GM12878 (cell line): ENCODE measurements at regions not wholly inside any gene's neighbourhood (a gene's known extent, or its start where the extent isn't known, plus 50 kb on each side); places are given as distances from the start of the nearest gene placed in this dataset.

Experiments
- ATAC-seq: fragments of 200-7000 bp; cut with Tn5 transposase; 3 replicates; pipeline ENCODE4 v1.9.1; 2020; ENCODE audit warnings: mild to moderate bottlenecking, moderate library complexity
- BruUV-seq: library from RNA; stranded (reverse); fragments of 400-500 nt; replicated peaks from 2 replicates; lab custom pipeline; 2021; lab: Mats Ljungman, UMichigan
- CTCF ChIA-PET: fragments of 300-600 bp; sonication (Branson Sonifier 250); formaldehyde crosslinking; extraction: SDS; loops from one replicate; lab custom pipeline; 2021; ENCODE audit warnings: inconsistent platforms; lab: Yijun Ruan, JAX
- POLR2A ChIA-PET: fragments of 350-600 bp; formaldehyde crosslinking; extraction: SDS; loops from one replicate; lab custom pipeline; 2021; ENCODE audit warnings: inconsistent platforms; lab: Charles Lee
- RAD21 ChIA-PET: fragments of 300-600 bp; sonication (Branson Sonifier 250); formaldehyde crosslinking; loops from one replicate; lab custom pipeline; 2023; ENCODE audit warnings: antibody characterized with exemption; ENCODE audit not compliant: unreplicated experiment; lab: Charles Lee
- SMC1A ChIA-PET: fragments of 300-600 bp; sonication (Branson Sonifier 250); formaldehyde crosslinking; loops from one replicate; lab custom pipeline; 2023; ENCODE audit not compliant: unreplicated experiment, uncharacterized antibody; lab: Charles Lee
- DNase-seq: peaks from one replicate; pipeline ENCODE4 v3.0.0-alpha.2; 2011; ENCODE audit warnings: low read depth, low spot score
- FAIRE-seq: peaks from 3 replicates; lab custom pipeline; 2011; peaks lifted over from hg19 to GRCh38; lab: Jason Lieb, UNC
- H2AFZ ChIP-seq: 2 replicates; pipeline ENCODE4 v1.6.0; 2011; ENCODE audit warnings: low read depth, low read length, control low read depth; ENCODE audit not compliant: control insufficient read depth
- H3K27ac ChIP-seq: 2 replicates; pipeline ENCODE4 v1.5.1; 2011; ENCODE audit warnings: control low read depth; ENCODE audit not compliant: control insufficient read depth, insufficient read depth
- H3K27me3 ChIP-seq, 2 experiments: replicated peaks in 1 of 2; 2 replicates each; pipeline versions ENCODE4 v1.6.0 to v1.6.1; 2011; ENCODE audit warnings: low read length in 1 of 2; ENCODE audit not compliant: control insufficient read depth in 2 of 2, insufficient read depth in 2 of 2
- H3K36me3 ChIP-seq, 2 experiments: 2 replicates each; pipeline ENCODE4 v1.5.1; 2011; ENCODE audit warnings: low read length in 1 of 2; ENCODE audit not compliant: control insufficient read depth in 2 of 2, insufficient read depth in 2 of 2
- H3K4me1 ChIP-seq: 2 replicates; pipeline ENCODE4 v1.6.1; 2011; ENCODE audit warnings: mild to moderate bottlenecking, low read length, moderate library complexity, mixed read lengths; ENCODE audit not compliant: control insufficient read depth, insufficient read depth
- H3K4me2 ChIP-seq: 2 replicates; pipeline ENCODE4 v1.6.0; 2011; ENCODE audit warnings: control low read depth; ENCODE audit not compliant: control insufficient read depth, insufficient read depth
- H3K4me3 ChIP-seq: fragments of 200-600 bp; sonication (generic); 2 replicates; pipeline ENCODE4 v1.5.1; 2016
- H3K79me2 ChIP-seq: 2 replicates; pipeline ENCODE4 v1.6.0; 2011; ENCODE audit warnings: low read length; ENCODE audit not compliant: control insufficient read depth, insufficient read depth
- H3K9ac ChIP-seq: 2 replicates; pipeline ENCODE4 v1.8.0; 2011; ENCODE audit warnings: low read length, control low read depth, mixed read lengths; ENCODE audit not compliant: control insufficient read depth, insufficient read depth
- H3K9me3 ChIP-seq: replicated peaks from 3 replicates; pipeline ENCODE4 v1.5.1; 2011; ENCODE audit warnings: mild to moderate bottlenecking, low read length; ENCODE audit not compliant: control insufficient read depth, insufficient read depth
- H4K20me1 ChIP-seq: 2 replicates; pipeline ENCODE4 v1.6.0; 2011; ENCODE audit not compliant: control insufficient read depth, insufficient read depth
- HDAC2 ChIP-seq: fragments of 200-600 bp; sonication (generic); IDR thresholded peaks from 2 replicates; pipeline ENCODE4 v1.6.1; 2017
- IKZF1 ChIP-seq: fragments of 450-650 bp; conservative IDR thresholded peaks from 2 replicates; pipeline ENCODE4 v1.6.1; 2017; ENCODE audit warnings: antibody characterized with exemption, mild to moderate bottlenecking
- NRF1 ChIP-seq: conservative IDR thresholded peaks from 2 replicates; pipeline ENCODE4 v1.6.1; 2011; ENCODE audit warnings: mild to moderate bottlenecking, low read depth, low read length, improper control_type of control experiment
- ZNF384 ChIP-seq: IDR thresholded peaks from 2 replicates; pipeline ENCODE4 v1.6.1; 2012; ENCODE audit warnings: low read depth, mild to moderate bottlenecking, low read length, improper control_type of control experiment, borderline replicate concordance
- WGBS: methylation state at CpG from one replicate; pipeline ENCODE4 v1.1.6; 2016; ENCODE audit warnings: low lambda C conversion rate; ENCODE audit not compliant: insufficient replicate concordance, insufficient coverage; ENCODE audit errors: missing lambda C conversion rate; 5-methylcytosine and 5-hydroxymethylcytosine counted together
- in situ Hi-C: fragments of 300-500 bp; cut with MboI; formaldehyde crosslinking; loops from 9 replicates; pipeline ENCODE4 v1.14.3; 2018; ENCODE audit warnings: mixed read lengths
- intact Hi-C: fragments of 100-400 bp; cut with micrococcal nuclease; formaldehyde crosslinking; loops from one replicate; pipeline ENCODE4 v1.14.2; 2022; ENCODE audit not compliant: unreplicated experiment
- TF ChIP-seq, protein P1 (sequence below): fragments of 450-650 bp; IDR thresholded peaks from 2 replicates; pipeline ENCODE4 v1.6.1; 2017; ENCODE audit warnings: mild to moderate bottlenecking, moderate library complexity

DNA sequence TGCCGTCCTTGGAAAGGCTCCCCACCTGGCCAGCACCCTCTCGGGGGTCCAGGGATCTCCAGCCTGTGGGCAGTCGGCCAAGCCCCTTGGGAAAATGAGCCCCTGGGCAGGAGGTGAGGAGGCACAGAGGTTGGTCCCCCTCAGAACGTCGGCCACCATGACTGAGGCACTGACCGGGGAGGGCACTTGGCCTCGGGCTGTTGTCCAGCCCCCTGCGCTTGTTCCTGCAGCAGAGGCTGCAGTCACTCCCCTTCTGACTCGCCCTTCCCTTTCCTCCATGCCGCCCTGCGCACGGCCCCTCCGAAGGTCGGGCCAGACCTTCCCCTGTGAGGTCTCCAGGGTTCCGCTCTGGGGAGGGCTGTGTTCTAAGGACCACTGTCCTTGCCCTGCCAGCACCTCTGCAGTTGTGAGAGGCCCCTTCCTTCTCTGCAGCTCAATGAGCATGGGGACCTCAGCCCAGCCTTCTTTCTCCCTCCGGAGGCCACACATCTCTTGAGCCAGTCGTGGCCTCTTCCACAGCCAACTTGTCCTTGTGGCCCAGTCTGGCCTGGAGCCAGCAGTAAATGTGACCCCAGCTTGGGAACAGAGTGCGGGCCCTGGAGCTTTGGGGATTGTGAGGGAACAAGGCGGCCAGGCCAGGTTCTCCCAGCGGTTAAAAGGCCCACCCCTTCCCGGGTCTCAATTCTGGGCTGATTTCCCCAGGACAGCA, 195.5 kb downstream of the DLL1 start:
- Histone ChIP-seq H3K4me3 (no peak overlapping the region), H3K36me3 (no peaks in the 10 kb centered on the region), H2AFZ (no peak overlapping the region), H3K9ac (no peak overlapping the region), H3K79me2 (no peaks in the 10 kb centered on the region), H3K4me1 (peaks cover 9% of the 10 kb centered on the region; the same call in 1 of the 2 replicates), H3K27ac (no peak overlapping the region), H3K9me3 (no peaks in the 10 kb centered on the region; the same call in 2 of the 3 replicates), H3K4me2 (no peak overlapping the region), H4K20me1 (no peaks in the 10 kb centered on the region), H3K27me3 (no peaks in the 10 kb centered on the region)
- DNase-seq = no peak
- ChIA-PET RAD21 (no interaction called here), CTCF (no interaction called here), POLR2A (no interaction called here), SMC1A (no interaction called here)
- no TSS peak for BruUV-seq
- ATAC-seq = no peak
- intact Hi-C loops = no loop called here
- TF ChIP-seq, protein P1, sequence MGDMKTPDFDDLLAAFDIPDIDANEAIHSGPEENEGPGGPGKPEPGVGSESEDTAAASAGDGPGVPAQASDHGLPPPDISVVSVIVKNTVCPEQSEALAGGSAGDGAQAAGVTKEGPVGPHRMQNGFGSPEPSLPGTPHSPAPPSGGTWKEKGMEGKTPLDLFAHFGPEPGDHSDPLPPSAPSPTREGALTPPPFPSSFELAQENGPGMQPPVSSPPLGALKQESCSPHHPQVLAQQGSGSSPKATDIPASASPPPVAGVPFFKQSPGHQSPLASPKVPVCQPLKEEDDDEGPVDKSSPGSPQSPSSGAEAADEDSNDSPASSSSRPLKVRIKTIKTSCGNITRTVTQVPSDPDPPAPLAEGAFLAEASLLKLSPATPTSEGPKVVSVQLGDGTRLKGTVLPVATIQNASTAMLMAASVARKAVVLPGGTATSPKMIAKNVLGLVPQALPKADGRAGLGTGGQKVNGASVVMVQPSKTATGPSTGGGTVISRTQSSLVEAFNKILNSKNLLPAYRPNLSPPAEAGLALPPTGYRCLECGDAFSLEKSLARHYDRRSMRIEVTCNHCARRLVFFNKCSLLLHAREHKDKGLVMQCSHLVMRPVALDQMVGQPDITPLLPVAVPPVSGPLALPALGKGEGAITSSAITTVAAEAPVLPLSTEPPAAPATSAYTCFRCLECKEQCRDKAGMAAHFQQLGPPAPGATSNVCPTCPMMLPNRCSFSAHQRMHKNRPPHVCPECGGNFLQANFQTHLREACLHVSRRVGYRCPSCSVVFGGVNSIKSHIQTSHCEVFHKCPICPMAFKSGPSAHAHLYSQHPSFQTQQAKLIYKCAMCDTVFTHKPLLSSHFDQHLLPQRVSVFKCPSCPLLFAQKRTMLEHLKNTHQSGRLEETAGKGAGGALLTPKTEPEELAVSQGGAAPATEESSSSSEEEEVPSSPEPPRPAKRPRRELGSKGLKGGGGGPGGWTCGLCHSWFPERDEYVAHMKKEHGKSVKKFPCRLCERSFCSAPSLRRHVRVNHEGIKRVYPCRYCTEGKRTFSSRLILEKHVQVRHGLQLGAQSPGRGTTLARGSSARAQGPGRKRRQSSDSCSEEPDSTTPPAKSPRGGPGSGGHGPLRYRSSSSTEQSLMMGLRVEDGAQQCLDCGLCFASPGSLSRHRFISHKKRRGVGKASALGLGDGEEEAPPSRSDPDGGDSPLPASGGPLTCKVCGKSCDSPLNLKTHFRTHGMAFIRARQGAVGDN = no peak
- TF ChIP-seq NRF1 = no peak
- TF ChIP-seq HDAC2 = no peak
- TF ChIP-seq ZNF384 = no peak
- TF ChIP-seq IKZF1 = no peak
- WGBS = 49% methylated on average over 21 of the region's 21 CpGs
- in situ Hi-C loops = no loop called here
- no peak for FAIRE-seq
